GM04504 (cell line): ENCODE measurements at regions not wholly inside any gene's neighbourhood (a gene's known extent, or its start where the extent isn't known, plus 50 kb on each side); places are given as distances from the start of the nearest gene placed in this dataset.
A peak's percentile ranks its signal among the peaks of the same experiment; 100 is the strongest.
"Not testable (repeated sequence)": the region's sequence is repeated elsewhere in the genome, so short reads cannot be mapped to it uniquely, and the experiment has no call there.

Experiments
- DNase-seq: peaks from one replicate; pipeline ENCODE4 v3.0.0-alpha.2; 2012; ENCODE audit warnings: low read depth

DNA sequence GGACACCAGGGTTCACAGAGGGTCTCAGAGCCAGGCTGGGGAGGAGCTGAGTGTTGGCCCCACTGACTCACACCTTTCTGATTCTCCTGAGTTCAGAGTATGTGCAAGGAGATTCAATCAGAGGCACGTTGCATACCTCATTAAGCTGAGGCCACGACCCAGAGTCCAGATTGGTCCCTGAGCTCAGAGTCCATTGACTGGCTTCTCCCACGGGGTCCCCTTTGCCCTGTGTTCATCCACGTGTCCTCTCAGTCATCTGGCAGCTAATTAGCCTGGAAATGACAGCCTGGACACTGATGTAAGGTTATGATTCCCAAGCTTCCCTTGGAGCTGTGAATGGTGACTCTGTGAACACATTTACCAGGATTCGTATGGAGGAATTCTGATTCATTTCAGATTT lies 267.2 kb downstream of the SH3BP4 start:
- no peak for DNase-seq

DNA sequence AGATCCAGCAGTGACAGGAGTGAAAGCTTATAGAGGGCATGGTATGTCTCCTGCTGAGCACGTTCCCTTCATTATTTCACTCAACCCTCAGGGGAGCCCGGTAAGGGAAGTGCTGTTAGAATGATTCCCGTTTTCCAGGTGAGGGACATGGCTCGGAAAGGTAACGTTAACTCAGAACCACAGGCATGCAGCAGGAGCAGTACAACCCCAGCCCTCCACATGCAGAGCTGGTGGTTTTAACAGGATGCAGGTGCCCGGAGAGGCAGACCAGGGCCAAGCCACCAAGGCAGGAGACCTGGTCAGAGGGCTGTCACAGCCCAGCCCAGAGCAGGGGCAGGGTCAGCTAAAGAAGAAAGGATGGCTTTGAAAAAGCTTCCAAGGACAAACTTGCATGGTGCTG lies 268.5 kb downstream of the SH3BP4 start:
- no peak for DNase-seq

DNA sequence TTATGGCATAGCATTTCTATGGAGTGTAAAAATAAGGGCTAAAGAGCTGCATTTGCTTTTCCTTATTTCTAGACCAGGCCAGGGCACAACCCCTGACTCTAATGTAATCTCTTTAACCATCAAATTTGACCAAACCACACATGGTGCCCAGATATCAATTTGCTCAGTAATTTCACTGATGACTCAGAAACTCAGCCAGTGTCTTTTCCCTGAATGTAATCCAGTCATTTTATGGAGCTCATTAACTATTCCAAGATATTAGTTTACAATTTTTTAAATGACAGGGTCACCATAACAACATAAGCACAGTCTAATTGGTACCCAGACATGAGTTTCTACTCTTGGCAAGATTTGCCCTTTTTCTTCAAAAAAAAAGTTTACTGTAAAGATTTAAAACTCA lies 270.8 kb upstream of the AGAP1 start:
- peak; percentile 46 for DNase-seq

DNA sequence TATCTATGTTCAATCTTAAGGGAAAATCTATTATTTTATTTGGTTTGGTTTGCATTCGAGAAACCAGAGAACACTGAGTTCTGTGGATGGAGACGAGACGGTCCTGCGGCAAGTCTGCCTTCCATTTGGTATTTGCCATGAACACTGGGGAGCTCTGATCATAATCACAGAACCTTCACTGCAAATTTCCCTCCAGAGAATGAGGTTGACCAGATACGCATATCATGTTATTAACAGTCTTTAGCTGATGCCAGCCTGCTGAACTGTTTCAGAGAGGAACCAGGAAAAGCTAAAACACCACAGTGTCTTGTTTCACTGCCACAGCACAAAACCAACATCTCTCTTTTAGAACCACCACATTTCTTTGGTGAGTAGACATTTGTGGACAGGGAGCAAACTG lies 269.4 kb upstream of the AGAP1 start:
- DNase-seq: no peak

DNA sequence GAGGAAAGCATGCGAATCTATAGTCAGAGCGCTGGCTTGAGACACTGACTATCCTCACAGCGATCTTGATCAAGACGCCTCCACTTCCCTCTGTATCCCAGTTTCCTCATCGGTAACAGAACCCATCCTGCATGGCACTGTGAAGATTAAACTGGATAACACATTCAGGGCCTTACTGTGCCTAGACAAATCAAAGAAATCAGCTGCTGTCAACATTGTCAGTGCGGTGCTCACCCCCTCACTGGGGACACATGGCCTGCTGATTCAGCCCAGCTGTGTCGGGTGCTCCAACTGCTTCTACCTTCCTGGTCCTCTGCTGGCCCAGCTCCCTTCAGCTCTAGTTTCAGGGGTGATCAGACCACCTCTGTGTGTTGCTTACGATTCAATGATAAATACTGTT lies 268.6 kb upstream of the AGAP1 start:
- no peak for DNase-seq

DNA sequence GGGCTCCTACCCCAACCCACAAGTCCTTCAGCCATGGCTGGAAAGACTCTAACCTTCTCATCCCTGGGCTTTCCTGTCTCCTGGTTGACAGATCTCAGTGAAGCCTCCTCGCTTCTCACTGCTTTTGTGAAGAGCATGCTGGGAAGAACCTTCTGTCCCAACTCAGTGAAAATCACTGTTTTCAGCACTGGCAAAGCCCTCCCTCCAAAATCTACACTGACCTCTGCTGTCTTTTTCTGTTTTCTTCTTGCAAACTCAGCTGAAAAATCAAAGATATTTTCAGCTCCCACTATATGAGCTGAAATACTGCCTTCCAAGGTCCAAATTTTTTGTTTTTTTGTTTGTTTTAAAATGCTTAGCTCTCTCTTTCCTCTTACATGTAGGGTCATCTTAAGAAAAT lies 266.3 kb upstream of the AGAP1 start:
- no peak for DNase-seq

DNA sequence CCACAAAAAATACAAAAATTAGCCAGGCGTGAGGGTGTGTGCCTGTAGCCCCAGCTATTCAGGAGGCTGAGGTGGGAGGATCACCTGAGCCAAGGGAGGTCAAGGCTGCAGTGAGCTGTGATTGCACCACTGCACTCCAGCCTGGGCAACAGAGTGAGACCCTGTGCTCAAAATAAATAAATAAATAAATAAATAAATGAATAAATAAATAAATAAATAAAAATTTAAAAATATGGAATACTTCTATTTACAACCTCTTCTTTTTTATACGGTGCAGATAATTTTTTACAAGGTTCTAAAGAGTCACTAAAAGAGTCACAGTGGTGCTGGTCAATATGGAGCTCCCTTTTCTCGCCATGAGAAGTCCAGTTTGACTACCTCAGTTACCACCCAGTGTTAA lies 265.4 kb upstream of the AGAP1 start:
- not testable (repeated sequence) for DNase-seq

DNA sequence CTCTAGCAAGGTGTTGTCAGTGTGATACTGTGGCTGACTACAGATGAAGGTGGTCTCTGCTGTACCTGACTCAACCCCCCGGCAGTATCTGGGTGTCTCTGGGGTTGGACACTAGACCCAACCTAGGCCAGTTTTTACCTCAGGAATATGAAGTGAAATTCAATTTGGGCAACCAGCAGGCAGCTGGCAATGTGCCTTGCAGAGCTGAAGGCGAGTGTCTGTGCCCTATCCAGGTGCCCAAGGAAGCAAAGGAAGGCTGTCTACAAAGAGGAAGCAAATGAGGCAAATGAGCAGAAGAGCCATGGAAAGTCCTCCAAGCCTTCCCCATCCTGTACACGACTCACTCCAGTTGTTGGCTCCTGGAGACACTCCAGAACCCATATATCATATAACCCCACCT lies 264.6 kb upstream of the AGAP1 start:
- no peak for DNase-seq

DNA sequence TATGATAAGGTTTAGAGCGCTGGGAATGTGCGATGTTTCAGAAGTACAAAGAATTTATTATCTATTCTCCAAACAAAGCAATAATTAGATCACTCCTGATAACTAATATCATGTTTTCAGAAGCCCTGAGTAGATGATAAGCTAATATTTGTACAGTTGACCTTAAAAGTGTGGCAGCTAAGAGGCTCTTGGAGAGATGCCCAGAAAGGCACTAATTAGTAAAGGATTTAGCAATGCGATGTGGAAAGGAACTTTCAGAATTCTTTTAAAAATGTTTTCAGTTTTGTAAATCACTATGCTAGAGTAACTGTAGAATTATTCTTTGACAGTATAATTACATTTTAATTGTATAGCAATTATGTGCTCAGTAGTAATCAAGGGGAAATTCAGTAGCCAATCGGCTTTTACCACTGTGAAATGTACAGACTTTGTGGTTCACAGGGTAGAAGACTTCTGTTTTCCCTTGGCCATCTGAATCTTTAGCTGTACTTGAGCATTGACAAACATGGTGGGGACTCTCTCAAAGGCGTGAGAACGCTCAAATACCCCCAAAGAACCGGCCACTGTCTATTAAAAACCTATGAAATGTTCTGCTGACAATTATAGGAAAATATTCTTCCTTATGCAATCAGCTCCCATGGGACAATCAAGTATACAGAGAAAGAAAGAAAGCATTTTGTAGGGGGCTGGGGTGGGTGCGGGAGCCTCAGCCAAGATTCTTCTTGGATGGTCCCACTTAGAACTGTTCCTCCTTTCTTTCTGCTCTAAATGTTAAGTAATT lies 262.8 kb upstream of the AGAP1 start:
- DNase-seq: peak; percentile 31

DNA sequence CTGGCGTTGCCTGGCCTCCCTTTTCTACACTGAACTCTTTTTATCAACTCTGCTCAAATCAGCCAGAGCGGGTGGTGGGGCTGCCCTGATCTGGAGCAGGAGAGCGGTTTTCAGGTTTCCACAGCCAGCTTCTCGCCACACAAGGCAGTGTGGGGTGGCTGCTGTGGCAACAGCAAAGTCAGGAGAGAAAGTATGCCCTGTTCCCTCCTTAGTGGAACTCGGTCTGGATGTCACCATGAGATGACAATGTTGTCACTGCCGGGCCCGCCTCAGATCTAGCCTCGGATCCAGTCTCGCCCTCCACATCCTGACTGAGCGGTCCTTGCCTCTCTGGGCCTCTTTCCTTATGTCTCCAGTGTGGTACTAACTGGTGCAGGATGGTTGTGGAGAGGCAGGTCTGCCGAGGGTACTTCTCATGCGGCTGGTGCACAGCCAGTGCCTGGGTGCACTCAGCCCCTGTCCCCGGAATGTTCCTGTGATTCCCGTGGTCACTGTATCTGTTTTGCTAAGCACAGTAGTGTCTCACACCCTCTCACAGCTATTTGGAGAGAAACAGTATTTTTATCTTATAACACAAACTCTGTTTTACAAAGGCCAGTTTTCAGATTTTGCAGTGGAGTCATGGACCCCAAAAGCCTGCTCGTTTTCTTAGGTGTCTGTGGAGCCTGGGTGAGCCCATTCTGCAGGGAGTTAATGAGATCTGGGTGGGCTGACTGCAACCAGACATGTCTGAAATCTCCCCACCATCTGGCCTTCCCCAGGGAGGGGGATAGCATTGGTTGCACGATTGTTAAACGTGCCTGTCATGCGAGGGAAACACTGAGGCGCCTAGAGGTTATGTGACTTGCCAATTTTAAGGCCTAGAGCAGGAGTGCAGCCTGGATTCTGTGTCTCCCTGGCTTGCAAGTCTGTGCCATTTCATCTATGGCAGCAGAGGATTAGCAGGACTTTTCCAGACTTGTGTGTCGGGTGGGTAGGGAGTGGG lies 261.1 kb upstream of the AGAP1 start:
- no peak for DNase-seq

DNA sequence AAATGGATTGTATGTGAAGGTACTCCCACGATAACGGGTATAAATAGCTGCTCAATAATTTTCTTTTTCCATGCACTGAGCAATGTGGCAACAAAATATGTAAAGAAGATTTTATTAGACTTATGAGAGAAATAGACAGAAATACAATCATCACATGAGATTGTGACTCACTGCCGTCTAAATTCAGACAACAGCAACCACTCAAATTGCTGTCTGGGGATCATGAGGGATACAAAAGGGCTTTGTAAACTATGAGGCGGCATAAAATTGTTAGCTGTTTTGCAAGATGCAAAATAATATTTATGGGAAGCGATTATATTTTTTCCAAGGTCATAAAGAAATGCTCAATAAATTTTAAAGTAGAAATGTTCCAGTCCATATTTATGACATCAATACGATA lies 259.1 kb upstream of the AGAP1 start:
- peak; percentile 17 for DNase-seq

DNA sequence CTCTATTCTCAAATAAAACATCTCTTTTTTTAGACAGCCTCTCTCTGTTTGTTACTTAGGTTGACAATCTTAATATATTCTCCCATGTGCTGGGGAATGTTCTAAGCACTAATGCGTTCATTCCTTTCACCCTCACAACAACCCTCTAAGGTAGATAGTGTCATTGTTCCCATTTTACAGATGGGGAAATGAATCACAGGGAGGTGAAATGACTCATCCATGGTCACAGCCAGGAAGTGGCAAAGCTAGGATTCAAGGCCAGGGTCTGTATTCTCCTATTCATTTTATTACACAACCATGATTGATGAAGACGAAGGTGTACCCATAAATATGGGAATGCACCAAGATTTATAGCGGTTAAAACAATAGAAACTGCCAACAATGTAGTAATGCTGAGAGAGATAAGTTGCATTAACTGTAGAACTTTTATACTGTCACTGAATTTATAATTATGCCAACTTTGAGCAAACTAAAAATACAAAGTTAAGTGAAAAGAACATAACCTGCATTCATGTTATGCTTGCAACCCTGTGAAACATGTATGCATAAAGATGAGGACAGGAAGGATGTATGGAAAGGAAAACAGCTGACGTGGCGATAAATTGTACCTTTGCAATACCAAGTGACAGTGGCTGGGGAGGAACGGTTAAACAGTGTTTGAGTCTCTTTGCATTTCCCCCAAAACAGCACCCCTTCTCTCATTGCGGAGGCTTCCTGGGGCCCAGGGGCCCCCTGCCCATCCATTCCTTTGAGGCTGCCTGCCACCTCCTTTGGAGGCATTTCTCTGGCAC lies 257.7 kb upstream of the AGAP1 start:
- no peak for DNase-seq

DNA sequence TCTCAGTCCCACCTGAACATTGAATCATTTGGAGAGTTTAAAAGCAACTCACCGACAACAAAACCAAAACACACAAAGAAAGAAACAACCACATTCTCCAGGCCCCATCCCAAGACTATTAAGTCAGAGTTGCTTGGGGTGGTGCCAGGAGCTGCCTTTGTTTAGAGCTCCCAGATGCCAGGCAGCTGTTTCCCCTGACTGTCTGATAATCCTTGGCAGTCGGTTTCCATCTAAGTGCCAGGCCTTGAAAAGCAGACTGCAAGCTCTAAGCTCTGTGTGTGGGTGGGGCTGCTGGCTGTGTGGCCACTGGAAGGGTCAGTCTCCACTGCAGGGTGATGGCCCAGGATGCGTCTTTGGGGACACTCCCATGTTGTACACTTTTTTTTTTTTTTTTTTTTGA lies 255.3 kb upstream of the AGAP1 start:
- DNase-seq: peak; percentile 83

DNA sequence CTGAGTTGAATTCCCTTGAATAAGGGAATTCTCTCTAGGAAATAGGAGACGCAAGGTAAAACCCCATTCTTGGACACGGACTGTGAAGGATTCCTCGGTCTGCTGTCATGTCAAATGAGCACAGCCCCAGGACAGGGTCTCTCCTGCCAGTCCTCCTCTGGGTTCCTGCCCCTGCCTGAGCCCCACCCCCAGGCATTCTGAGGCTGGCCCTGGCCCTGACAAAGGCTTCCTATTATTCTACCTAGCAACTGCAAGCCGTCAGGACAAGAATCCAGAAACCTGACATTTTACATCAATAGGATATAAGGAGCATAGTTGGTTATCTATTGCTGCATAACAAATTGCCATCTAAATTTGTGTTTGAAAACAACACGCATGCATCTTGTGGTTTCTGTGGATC lies 253.3 kb upstream of the AGAP1 start:
- DNase-seq: no peak

DNA sequence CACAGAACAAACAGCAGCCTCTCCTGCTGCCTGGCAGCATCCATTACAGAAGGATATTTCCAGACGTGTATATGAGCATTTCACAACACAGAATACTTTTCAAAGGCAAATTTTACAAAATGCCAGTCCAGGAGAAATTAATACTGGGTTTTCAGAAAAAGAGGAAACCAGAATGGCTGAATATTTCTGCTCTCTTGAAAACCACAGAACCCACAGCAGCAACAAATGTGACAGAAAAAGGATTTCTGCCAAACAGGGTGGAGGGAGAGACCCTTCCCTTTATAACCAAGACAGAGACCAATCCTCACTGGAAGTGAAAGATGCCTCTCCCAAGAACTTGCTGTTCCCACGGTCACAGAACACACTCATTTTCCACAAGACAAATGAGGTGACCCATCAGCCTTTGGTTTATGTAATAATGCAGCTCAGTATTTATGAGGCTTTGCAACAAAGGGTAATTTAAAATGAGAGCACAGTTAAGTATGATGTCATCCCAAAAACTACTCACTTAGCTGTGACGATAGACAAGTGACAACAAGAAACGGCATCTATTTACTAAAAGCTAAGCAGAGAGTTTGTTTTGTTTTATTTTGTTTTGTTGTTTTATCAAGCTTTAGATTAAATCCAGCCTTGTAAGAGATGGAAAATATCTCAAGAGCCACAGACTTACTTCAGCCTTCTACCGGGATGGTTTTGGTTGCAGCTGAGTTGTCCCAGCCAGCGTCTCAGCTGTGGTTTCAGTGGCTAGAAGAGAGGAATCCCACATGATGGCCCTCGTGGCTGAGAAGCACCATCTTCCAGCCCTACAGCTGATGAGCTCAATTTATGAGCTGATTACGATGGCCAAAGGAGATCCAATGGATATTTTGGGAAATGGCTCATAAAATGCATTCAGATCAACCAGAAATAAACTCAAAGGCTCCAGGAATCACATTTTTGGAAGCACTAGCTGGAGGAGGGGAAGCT lies 249.3 kb upstream of the AGAP1 start:
- peak; percentile 49 for DNase-seq

DNA sequence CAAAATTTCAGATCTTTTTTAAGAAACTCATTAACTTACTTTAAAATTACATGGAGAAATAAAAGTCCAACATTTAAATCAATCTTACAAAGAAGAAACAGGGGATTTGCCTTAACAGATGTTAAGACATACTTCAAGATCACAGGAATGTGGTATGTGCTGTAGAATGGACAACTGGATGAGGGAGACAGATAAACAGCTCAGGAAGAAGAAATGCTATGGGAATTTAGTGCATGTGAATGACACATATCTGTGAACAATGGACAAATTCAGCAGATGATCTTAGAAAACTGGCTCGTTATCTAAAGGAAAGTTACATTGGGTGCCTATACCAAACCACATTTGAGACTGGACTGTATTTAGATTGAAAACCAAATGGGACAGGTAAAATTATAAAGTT lies 246.8 kb upstream of the AGAP1 start:
- no peak for DNase-seq

DNA sequence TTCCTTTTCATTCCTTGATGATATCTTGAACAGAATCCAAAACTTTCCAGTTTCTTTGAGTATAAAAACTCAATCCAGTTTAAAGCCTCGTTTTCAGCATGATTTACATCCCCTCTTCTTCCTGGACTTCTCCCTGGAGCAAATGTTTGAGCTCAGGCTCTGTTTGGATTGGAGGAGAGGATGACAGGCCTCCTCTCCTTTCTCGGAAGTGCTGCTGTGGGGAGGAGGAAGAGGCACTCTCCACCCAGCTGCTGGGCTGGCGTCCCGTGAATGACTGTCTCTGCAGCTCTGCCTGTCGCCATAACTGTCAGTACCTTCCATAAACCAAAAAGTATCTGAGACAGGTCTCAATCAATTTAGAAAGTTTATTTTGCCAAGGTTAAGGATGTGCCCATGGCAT lies 238.2 kb upstream of the AGAP1 start:
- DNase-seq: no peak

DNA sequence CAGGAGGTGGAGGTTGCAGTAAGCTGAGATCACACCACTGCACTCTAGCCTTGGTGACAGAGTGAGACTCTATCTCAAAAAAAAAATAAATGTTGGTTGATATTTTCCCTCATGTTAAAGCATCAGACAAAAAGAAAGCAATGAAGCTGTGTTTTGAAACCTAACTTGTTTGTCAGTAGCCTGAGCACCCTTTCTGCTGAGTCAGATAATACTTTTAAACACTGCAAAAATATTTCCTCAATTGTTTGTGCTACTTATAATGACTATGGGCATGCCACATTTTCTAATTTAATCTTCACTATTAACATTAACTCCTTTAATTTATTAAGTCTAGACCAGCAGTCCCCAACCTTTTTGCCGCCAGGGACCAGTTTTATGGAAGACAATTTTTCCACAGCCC lies 236.3 kb upstream of the AGAP1 start:
- no peak for DNase-seq

DNA sequence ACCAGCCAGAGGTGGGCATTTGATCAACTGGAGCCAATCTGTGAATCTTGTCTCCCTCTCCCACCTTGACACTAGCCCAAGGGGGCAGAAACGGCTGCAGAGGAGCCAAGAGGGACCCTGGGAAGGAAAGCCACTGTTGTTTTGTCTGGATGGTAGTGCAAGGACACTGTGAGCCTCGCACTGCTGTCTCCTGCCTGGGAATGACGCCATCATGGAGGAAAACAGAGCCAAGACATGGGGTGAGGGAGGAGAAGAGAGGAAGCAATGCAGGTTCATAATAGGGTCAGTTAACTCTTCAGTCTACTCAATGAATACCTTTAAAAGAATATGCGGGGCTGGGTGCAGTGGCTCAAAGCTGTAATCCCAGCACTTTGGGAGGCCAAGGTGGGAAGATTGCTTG lies 231.1 kb upstream of the AGAP1 start:
- no peak for DNase-seq

DNA sequence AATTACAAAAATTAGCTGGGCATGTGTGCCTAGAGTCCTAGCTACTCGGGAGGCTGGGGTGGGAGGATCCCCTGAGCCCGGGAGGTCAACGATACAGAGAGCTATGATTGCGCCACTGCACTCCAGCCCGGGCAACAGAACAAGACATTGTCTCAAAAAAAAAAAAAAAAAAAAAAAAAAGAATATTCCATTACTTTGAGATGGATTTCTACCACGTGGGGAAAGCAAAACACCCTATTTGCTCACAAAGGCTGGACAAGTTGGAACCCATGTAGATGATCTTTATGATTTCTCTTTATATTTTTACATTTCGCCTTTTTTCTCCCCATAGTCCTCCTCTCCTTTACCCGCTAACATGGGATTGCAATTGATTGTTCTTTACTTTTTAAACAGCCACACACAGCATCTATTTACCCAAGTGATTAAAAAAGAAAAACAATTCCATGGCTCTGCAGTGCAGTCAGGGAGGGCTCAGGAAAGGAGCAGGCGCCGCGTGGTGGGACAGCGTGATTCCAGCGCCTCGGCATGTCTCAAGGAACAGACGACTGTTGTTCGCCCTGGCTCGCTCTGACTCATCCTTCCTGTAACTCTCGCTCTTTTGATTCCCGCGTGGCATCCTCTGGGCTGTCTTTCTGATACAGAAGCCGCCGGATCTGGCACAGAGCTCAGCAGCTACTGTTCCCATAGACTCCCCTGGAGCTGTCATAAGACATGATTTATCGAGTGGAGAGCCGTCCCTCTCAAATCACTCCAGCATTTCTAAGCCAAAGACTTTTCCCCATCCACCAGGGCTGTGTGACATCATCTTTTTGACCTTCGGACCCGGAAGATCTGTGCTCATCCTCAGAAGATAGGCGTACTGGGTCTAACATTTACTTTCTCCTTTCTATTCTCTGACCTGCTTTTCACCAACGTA lies 230.4 kb upstream of the AGAP1 start:
- no peak for DNase-seq
